ENCODE measurements at regions not wholly inside any gene's neighbourhood (a gene's known extent, or its start where the extent isn't known, plus 50 kb on each side); places are given as distances from the start of the nearest gene placed in this dataset.
"Not testable (repeated sequence)": the region's sequence is repeated elsewhere in the genome, so short reads cannot be mapped to it uniquely, and the experiment has no call there.

DNA sequence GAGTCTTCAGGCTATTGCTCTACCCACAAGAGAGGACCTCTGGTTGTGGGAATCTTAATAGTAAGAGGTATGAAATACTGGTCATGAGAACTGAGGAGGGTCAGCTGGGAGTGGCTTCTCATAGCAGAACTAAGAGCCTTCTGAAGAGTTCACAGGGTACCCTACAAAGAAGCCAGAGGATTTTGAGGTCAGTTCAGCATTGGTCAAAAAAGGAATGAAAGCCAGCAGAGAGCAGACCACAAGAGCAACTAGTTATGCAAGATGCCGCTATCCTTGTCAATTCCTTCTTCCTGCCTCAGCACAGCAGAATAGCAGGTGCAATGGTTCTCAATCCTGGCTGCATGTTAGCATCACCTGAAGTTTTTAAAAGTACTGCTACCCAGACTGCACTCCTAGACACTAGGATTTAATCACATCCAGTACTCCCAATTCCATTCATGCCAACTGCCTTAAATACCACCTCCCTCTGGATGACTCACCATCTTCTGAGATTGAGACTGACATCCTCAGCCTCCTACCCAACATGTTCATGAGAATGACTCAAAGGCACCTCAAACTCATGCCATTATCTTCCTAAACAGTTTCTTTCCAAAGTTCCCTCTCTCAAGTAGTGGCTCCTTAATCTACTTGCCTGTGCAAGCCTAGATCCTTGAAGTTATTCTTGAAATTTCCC lies 81.0 kb upstream of the RBMS1 start:
- Histone ChIP-seq H3K9ac (ENCODE audit: low read length) (no peak overlapping the region), H3K36me3 (ENCODE audit: insufficient read depth, low read length) (no peaks in the 10 kb centered on the region), H3K27me3 (ENCODE audit: insufficient read depth, low read length) (no peaks in the 10 kb centered on the region), H3K4me1 (ENCODE audit: insufficient read depth, low read length) (no peaks in the 10 kb centered on the region), H3K4me2 (ENCODE audit: low read length) (no peak overlapping the region), H3K27ac (ENCODE audit: low read depth, low read length) (no peak overlapping the region), H2AFZ (ENCODE audit: low read depth, low read length) (no peak overlapping the region), H4K20me1 (ENCODE audit: insufficient read depth, low read length) (no peaks in the 10 kb centered on the region), H3K9me3 (ENCODE audit: insufficient read depth, low read depth, low read length) (no peaks in the 10 kb centered on the region), H3K79me2 (ENCODE audit: insufficient read depth, low read length) (no peaks in the 10 kb centered on the region), H3K4me3 (ENCODE audit: insufficient read depth, low read depth, low read length) (no peak overlapping the region)
- DNase-seq (ENCODE audit: low read depth) = peak; percentile 88
- peaks cover 13% of the 10 kb centered on the region for H3K9me3 Mint-ChIP-seq (ENCODE audit: unreplicated experiment)
- H3K36me3 Mint-ChIP-seq (ENCODE audit: low read depth, unreplicated experiment) = peaks cover 3% of the 10 kb centered on the region
- FAIRE-seq = peak; percentile 93
- no peak for TF ChIP-seq EZH2 (IDR thresholded peaks at IDR 0.05; ENCODE audit: insufficient read depth, low read length)
- no peak for TF ChIP-seq CTCF (IDR thresholded peaks at IDR 0.05; ENCODE audit: insufficient read depth, low read depth, low read length)
- H3K27ac Mint-ChIP-seq (ENCODE audit: unreplicated experiment) = peak overlapping the region; percentile 13
- no peak overlapping the region for H3K4me3 Mint-ChIP-seq (ENCODE audit: unreplicated experiment)
- no peaks in the 10 kb centered on the region for H3K27me3 Mint-ChIP-seq (ENCODE audit: low read depth, unreplicated experiment)
- no peaks in the 10 kb centered on the region for H3K4me1 Mint-ChIP-seq (ENCODE audit: low read depth, unreplicated experiment)

- H3K4me1 ChIP-seq (ENCODE audit: insufficient read depth, low read length) = no peaks in the 10 kb centered on the region
- TF ChIP-seq EZH2 (IDR thresholded peaks at IDR 0.05; ENCODE audit: insufficient read depth, low read length) = no peak
- TF ChIP-seq CTCF (IDR thresholded peaks at IDR 0.05; ENCODE audit: insufficient read depth, low read depth, low read length) = no peak
- no peak overlapping the region for H3K9ac ChIP-seq (ENCODE audit: low read length)
- H3K27ac ChIP-seq (ENCODE audit: low read depth, low read length) = no peak overlapping the region
- no peak overlapping the region for H3K4me3 ChIP-seq (ENCODE audit: insufficient read depth, low read depth, low read length)
- H3K4me1 Mint-ChIP-seq (ENCODE audit: low read depth, unreplicated experiment) = no peaks in the 10 kb centered on the region
- H3K9me3 Mint-ChIP-seq (ENCODE audit: unreplicated experiment) = peaks cover 13% of the 10 kb centered on the region
- H3K27me3 ChIP-seq (ENCODE audit: insufficient read depth, low read length) = no peaks in the 10 kb centered on the region
- no peaks in the 10 kb centered on the region for H4K20me1 ChIP-seq (ENCODE audit: insufficient read depth, low read length)
- no peaks in the 10 kb centered on the region for H3K27me3 Mint-ChIP-seq (ENCODE audit: low read depth, unreplicated experiment)
- no peak overlapping the region for H3K4me2 ChIP-seq (ENCODE audit: low read length)
- no peaks in the 10 kb centered on the region for H3K36me3 ChIP-seq (ENCODE audit: insufficient read depth, low read length)
- H3K27ac Mint-ChIP-seq (ENCODE audit: unreplicated experiment) = no peak overlapping the region
- H3K79me2 ChIP-seq (ENCODE audit: insufficient read depth, low read length) = no peaks in the 10 kb centered on the region
- no peak for FAIRE-seq
- no peaks in the 10 kb centered on the region for H3K9me3 ChIP-seq (ENCODE audit: insufficient read depth, low read depth, low read length)
- H3K4me3 Mint-ChIP-seq (ENCODE audit: unreplicated experiment) = no peak overlapping the region
- H3K36me3 Mint-ChIP-seq (ENCODE audit: low read depth, unreplicated experiment) = peaks cover 3% of the 10 kb centered on the region
- no peak for DNase-seq (ENCODE audit: low read depth)
- H2AFZ ChIP-seq (ENCODE audit: low read depth, low read length) = no peak overlapping the region
These were observed 81.8 kb upstream of the RBMS1 start for GRCh38 chr2:160575368-160575767.

- H3K36me3 ChIP-seq (ENCODE audit: insufficient read depth, low read length) = no peaks in the 10 kb centered on the region
- Mint-ChIP-seq H3K27me3 (ENCODE audit: low read depth, unreplicated experiment) (no peaks in the 10 kb centered on the region), H3K36me3 (ENCODE audit: low read depth, unreplicated experiment) (peaks cover 3% of the 10 kb centered on the region), H3K27ac (ENCODE audit: unreplicated experiment) (no peak overlapping the region), H3K4me1 (ENCODE audit: low read depth, unreplicated experiment) (peaks cover 3% of the 10 kb centered on the region), H3K9me3 (ENCODE audit: unreplicated experiment) (peaks cover 13% of the 10 kb centered on the region), H3K4me3 (ENCODE audit: unreplicated experiment) (no peak overlapping the region)
- no peak for DNase-seq (ENCODE audit: low read depth)
- no peak for TF ChIP-seq EZH2 (IDR thresholded peaks at IDR 0.05; ENCODE audit: insufficient read depth, low read length)
- no peak for TF ChIP-seq CTCF (IDR thresholded peaks at IDR 0.05; ENCODE audit: insufficient read depth, low read depth, low read length)
- H3K4me2 ChIP-seq (ENCODE audit: low read length) = peak overlapping the region; percentile 4
- H3K4me1 ChIP-seq (ENCODE audit: insufficient read depth, low read length) = no peaks in the 10 kb centered on the region
- no peak overlapping the region for H2AFZ ChIP-seq (ENCODE audit: low read depth, low read length)
- no peak overlapping the region for H3K4me3 ChIP-seq (ENCODE audit: insufficient read depth, low read depth, low read length)
- peak overlapping the region; percentile 13 for H3K9ac ChIP-seq (ENCODE audit: low read length)
- H3K79me2 ChIP-seq (ENCODE audit: insufficient read depth, low read length) = no peaks in the 10 kb centered on the region
- no peaks in the 10 kb centered on the region for H3K9me3 ChIP-seq (ENCODE audit: insufficient read depth, low read depth, low read length)
- FAIRE-seq = no peak
- no peaks in the 10 kb centered on the region for H3K27me3 ChIP-seq (ENCODE audit: insufficient read depth, low read length)
- H3K27ac ChIP-seq (ENCODE audit: low read depth, low read length) = no peak overlapping the region
- no peaks in the 10 kb centered on the region for H4K20me1 ChIP-seq (ENCODE audit: insufficient read depth, low read length)
These were observed 82.5 kb upstream of the RBMS1 start for GRCh38 chr2:160576054-160576499.

- not testable (repeated sequence) for H3K9me3 ChIP-seq (ENCODE audit: insufficient read depth, low read depth, low read length); H3K9ac ChIP-seq (ENCODE audit: low read length); H3K4me1 Mint-ChIP-seq (ENCODE audit: low read depth, unreplicated experiment); H3K9me3 Mint-ChIP-seq (ENCODE audit: unreplicated experiment); H3K36me3 Mint-ChIP-seq (ENCODE audit: low read depth, unreplicated experiment); H4K20me1 ChIP-seq (ENCODE audit: insufficient read depth, low read length); FAIRE-seq; H3K27ac Mint-ChIP-seq (ENCODE audit: unreplicated experiment); H3K27me3 ChIP-seq (ENCODE audit: insufficient read depth, low read length); H3K36me3 ChIP-seq (ENCODE audit: insufficient read depth, low read length); H3K27ac ChIP-seq (ENCODE audit: low read depth, low read length); H3K4me3 ChIP-seq (ENCODE audit: insufficient read depth, low read depth, low read length); H3K4me2 ChIP-seq (ENCODE audit: low read length); H3K27me3 Mint-ChIP-seq (ENCODE audit: low read depth, unreplicated experiment); H3K4me3 Mint-ChIP-seq (ENCODE audit: unreplicated experiment); H3K4me1 ChIP-seq (ENCODE audit: insufficient read depth, low read length); H3K79me2 ChIP-seq (ENCODE audit: insufficient read depth, low read length); H2AFZ ChIP-seq (ENCODE audit: low read depth, low read length)
- DNase-seq (ENCODE audit: low read depth) = peak; percentile 12
These were observed 83.5 kb upstream of the RBMS1 start for GRCh38 chr2:160577081-160577480.

Data from astrocyte (in vitro differentiated cells and primary cell).